ENCODE measurements at regions not wholly inside any gene's neighbourhood (a gene's known extent, or its start where the extent isn't known, plus 50 kb on each side); places are given as distances from the start of the nearest gene placed in this dataset.

DNA sequence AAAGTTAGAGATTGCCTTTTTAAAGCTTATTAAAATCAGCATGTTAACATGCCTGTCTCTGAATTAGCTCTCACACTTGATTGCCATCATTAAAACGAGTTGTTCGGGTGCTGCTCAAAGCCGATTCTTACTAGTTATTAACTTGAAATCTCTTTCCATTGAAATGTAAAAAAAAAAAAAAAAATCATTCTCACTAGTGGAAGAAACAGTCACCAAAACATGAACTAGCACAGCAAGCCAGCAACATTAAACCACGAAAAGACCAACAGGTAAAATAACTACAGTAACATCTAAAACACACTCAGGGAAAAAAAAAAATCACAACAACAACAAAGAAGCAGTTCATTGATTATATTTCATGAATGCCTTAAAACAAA lies 264.5 kb downstream of the MEIS1 start:
- H3K4me1 ChIP-seq (ENCODE audit: low read length) = no peaks in the 10 kb centered on the region
- H2AFZ ChIP-seq (ENCODE audit: low read length) = no peak overlapping the region
- H3K36me3 ChIP-seq (replicated peaks; ENCODE audit: insufficient read depth, low read length) = no peaks in the 10 kb centered on the region
- H3F3A ChIP-seq (ENCODE audit: insufficient read depth, low read length) = no peaks in the 10 kb centered on the region
- no peak for DNase-seq
- H3K4me2 ChIP-seq (ENCODE audit: low read depth, low read length) = no peak overlapping the region
- no peak for TF ChIP-seq EZH2 (optimal IDR thresholded peaks at IDR 0.05; ENCODE audit: low read depth, low read length)
- no peak overlapping the region for H3K4me3 ChIP-seq (ENCODE audit: low read length)
- H3K79me2 ChIP-seq (ENCODE audit: low read length) = no peaks in the 10 kb centered on the region
- no peak overlapping the region for H3K9ac ChIP-seq (ENCODE audit: low read length)
- H4K20me1 ChIP-seq (ENCODE audit: insufficient read depth, low read length) = no peaks in the 10 kb centered on the region
- no peaks in the 10 kb centered on the region for H3K9me2 ChIP-seq (replicated peaks; ENCODE audit: insufficient read depth, low read length)
- H3K27me3 ChIP-seq (replicated peaks; ENCODE audit: insufficient read depth, low read length) = no peaks in the 10 kb centered on the region
- H3K27ac ChIP-seq (ENCODE audit: low read length) = no peak overlapping the region
- H3K9me3 ChIP-seq (replicated peaks; ENCODE audit: insufficient read depth, low read length) = no peaks in the 10 kb centered on the region

DNA sequence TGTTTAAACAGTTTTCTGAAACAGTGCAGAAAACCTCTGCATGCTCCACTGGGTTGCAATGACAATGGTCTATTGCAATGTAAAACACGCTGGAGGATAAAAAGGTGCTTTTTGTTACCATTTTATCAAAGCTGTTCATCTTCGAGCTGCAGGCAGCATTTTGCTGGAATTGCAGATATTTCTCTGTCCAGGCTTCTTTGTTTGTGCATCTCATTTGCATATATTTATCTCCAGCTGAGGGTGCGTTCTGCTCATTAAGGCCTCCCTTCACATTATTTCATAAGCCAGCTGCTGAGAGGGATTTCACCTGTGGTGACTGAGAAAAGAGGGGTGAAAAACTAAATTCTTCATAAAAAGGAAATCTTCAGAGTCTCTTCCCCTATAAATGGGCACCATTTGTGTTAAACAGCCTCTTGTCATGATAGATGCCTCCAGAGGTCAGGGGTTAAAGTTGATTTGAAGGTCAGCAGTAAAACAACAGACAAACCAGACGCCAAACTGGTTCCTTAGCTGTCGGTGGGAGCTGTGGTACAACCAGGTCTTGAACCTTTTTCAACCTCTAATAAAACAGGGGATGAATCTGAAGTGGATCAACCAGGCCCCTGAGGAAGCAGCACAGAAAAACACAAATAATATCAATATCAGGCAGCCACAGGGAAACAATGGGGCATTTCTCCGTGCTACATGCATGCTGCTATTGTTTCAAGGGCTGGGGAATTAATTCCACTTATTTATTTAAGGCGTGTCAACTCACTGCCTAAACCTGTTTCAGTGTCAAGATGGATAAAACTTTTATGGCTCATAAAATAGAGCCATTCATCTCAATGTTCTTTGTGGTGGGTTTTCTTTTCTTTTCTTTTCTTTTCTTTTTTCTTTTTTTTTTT lies 265.1 kb downstream of the MEIS1 start:
- Histone ChIP-seq H3K4me2 (ENCODE audit: low read depth, low read length) (no peak overlapping the region), H3K4me1 (ENCODE audit: low read length) (no peaks in the 10 kb centered on the region), H3K79me2 (ENCODE audit: low read length) (no peaks in the 10 kb centered on the region), H3F3A (ENCODE audit: insufficient read depth, low read length) (no peaks in the 10 kb centered on the region), H3K4me3 (ENCODE audit: low read length) (no peak overlapping the region), H3K9ac (ENCODE audit: low read length) (no peak overlapping the region), H3K27ac (ENCODE audit: low read length) (no peak overlapping the region), H3K36me3 (replicated peaks; ENCODE audit: insufficient read depth, low read length) (no peaks in the 10 kb centered on the region), H4K20me1 (ENCODE audit: insufficient read depth, low read length) (no peaks in the 10 kb centered on the region), H3K27me3 (replicated peaks; ENCODE audit: insufficient read depth, low read length) (no peaks in the 10 kb centered on the region), H3K9me2 (replicated peaks; ENCODE audit: insufficient read depth, low read length) (no peaks in the 10 kb centered on the region), H2AFZ (ENCODE audit: low read length) (no peak overlapping the region), H3K9me3 (replicated peaks; ENCODE audit: insufficient read depth, low read length) (no peaks in the 10 kb centered on the region)
- DNase-seq = no peak
- TF ChIP-seq EZH2 (optimal IDR thresholded peaks at IDR 0.05; ENCODE audit: low read depth, low read length) (no peak), EZH2phosphoT487 (IDR thresholded peaks at IDR 0.05; ENCODE audit: low read length) (no peak)
- TF ChIP-seq, protein P1, sequence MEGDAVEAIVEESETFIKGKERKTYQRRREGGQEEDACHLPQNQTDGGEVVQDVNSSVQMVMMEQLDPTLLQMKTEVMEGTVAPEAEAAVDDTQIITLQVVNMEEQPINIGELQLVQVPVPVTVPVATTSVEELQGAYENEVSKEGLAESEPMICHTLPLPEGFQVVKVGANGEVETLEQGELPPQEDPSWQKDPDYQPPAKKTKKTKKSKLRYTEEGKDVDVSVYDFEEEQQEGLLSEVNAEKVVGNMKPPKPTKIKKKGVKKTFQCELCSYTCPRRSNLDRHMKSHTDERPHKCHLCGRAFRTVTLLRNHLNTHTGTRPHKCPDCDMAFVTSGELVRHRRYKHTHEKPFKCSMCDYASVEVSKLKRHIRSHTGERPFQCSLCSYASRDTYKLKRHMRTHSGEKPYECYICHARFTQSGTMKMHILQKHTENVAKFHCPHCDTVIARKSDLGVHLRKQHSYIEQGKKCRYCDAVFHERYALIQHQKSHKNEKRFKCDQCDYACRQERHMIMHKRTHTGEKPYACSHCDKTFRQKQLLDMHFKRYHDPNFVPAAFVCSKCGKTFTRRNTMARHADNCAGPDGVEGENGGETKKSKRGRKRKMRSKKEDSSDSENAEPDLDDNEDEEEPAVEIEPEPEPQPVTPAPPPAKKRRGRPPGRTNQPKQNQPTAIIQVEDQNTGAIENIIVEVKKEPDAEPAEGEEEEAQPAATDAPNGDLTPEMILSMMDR (IDR thresholded peaks at IDR 0.05; ENCODE audit: low read length) = no peak

DNA sequence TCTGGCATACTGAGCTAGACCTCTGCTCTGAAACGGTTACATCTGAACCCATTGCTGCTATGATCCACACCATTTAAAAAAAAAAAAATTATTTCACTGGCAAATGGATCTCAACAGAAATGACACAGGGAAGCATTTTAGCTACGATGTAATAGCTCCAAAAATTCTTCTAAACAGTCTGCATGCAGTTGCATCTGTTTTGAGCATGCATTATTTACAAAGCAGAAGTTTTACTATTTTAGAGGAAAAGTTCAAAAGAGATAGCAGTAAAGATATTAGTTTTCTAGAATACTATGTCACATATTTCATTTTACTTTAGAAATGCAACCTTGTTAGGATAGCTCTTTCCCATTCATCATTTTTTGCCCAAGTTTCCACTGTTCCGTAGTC lies 265.7 kb downstream of the MEIS1 start:
- H3K9me2 ChIP-seq (replicated peaks; ENCODE audit: insufficient read depth, low read length) = no peaks in the 10 kb centered on the region
- no peaks in the 10 kb centered on the region for H3K9me3 ChIP-seq (replicated peaks; ENCODE audit: insufficient read depth, low read length)
- H3F3A ChIP-seq (ENCODE audit: insufficient read depth, low read length) = no peaks in the 10 kb centered on the region
- H3K4me3 ChIP-seq (ENCODE audit: low read length) = no peak overlapping the region
- no peak overlapping the region for H3K27ac ChIP-seq (ENCODE audit: low read length)
- no peaks in the 10 kb centered on the region for H4K20me1 ChIP-seq (ENCODE audit: insufficient read depth, low read length)
- no peaks in the 10 kb centered on the region for H3K36me3 ChIP-seq (replicated peaks; ENCODE audit: insufficient read depth, low read length)
- TF ChIP-seq, protein P1 (IDR thresholded peaks at IDR 0.05; ENCODE audit: low read length) = no peak
- TF ChIP-seq EZH2phosphoT487 (IDR thresholded peaks at IDR 0.05; ENCODE audit: low read length) = no peak
- no peak for TF ChIP-seq EZH2 (optimal IDR thresholded peaks at IDR 0.05; ENCODE audit: low read depth, low read length)
- H3K27me3 ChIP-seq (replicated peaks; ENCODE audit: insufficient read depth, low read length) = no peaks in the 10 kb centered on the region
- DNase-seq = no peak
- no peaks in the 10 kb centered on the region for H3K79me2 ChIP-seq (ENCODE audit: low read length)
- H3K9ac ChIP-seq (ENCODE audit: low read length) = no peak overlapping the region
- H2AFZ ChIP-seq (ENCODE audit: low read length) = no peak overlapping the region
- no peak overlapping the region for H3K4me2 ChIP-seq (ENCODE audit: low read depth, low read length)
- H3K4me1 ChIP-seq (ENCODE audit: low read length) = no peaks in the 10 kb centered on the region

DNA sequence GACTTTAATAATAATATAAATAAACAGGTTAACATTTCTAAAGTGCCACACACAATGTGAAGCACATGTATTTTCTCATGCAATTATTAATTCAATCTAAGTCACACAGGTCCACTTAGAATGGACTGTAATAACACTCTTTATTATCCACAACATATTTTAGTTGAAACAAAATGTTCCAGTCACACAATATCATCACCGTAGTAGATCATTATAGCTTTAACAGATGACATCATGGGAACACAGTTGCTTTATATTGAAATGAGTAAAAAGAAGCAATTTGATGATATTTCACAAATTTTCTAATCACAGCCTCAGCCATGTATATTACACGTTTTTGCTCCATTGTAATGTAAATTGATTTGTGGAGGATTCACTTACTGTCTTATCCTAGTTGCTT lies 266.3 kb downstream of the MEIS1 start:
- no peaks in the 10 kb centered on the region for H3K79me2 ChIP-seq (ENCODE audit: low read length)
- no peaks in the 10 kb centered on the region for H3K9me3 ChIP-seq (replicated peaks; ENCODE audit: insufficient read depth, low read length)
- no peak for TF ChIP-seq EZH2phosphoT487 (IDR thresholded peaks at IDR 0.05; ENCODE audit: low read length)
- H3K27ac ChIP-seq (ENCODE audit: low read length) = no peak overlapping the region
- no peak overlapping the region for H3K4me2 ChIP-seq (ENCODE audit: low read depth, low read length)
- H3K36me3 ChIP-seq (replicated peaks; ENCODE audit: insufficient read depth, low read length) = no peaks in the 10 kb centered on the region
- H3K9ac ChIP-seq (ENCODE audit: low read length) = no peak overlapping the region
- no peaks in the 10 kb centered on the region for H3K4me1 ChIP-seq (ENCODE audit: low read length)
- no peak for DNase-seq
- H3F3A ChIP-seq (ENCODE audit: insufficient read depth, low read length) = no peaks in the 10 kb centered on the region
- no peaks in the 10 kb centered on the region for H3K9me2 ChIP-seq (replicated peaks; ENCODE audit: insufficient read depth, low read length)
- no peaks in the 10 kb centered on the region for H4K20me1 ChIP-seq (ENCODE audit: insufficient read depth, low read length)
- H3K4me3 ChIP-seq (ENCODE audit: low read length) = no peak overlapping the region
- no peaks in the 10 kb centered on the region for H3K27me3 ChIP-seq (replicated peaks; ENCODE audit: insufficient read depth, low read length)
- H2AFZ ChIP-seq (ENCODE audit: low read length) = no peak overlapping the region

Data from MM.1S (cell line).